ENCODE measurements at regions not wholly inside any gene's neighbourhood (a gene's known extent, or its start where the extent isn't known, plus 50 kb on each side); places are given as distances from the start of the nearest gene placed in this dataset.
A peak's percentile ranks its signal among the peaks of the same experiment; 100 is the strongest.

- DNase-seq (ENCODE audit: insufficient read length, low spot score) (no peak), FAIRE-seq (no peak)
- no peak for TF ChIP-seq POLR2A (IDR thresholded peaks at IDR 0.05; ENCODE audit: low read depth, low read length)
Observed at GRCh38 chr16:86362155-86362849, 148.0 kb upstream of the FOXF1 start.

GRCh38 chr16:86363057-86363490 is 147.3 kb upstream of the FOXF1 start:
- FAIRE-seq (no peak), DNase-seq (ENCODE audit: insufficient read length, low spot score) (peak; percentile 30)
- no peak for TF ChIP-seq POLR2A (IDR thresholded peaks at IDR 0.05; ENCODE audit: low read depth, low read length)

- TF ChIP-seq POLR2A (IDR thresholded peaks at IDR 0.05; ENCODE audit: low read depth, low read length), result no peak
- no peak for FAIRE-seq
- DNase-seq (ENCODE audit: insufficient read length, low spot score), result no peak
Observed at GRCh38 chr16:86363836-86364618, 146.3 kb upstream of the FOXF1 start.

GRCh38 chr16:86364653-86365380 is 145.5 kb upstream of the FOXF1 start:
- no peak for FAIRE-seq
- TF ChIP-seq POLR2A (IDR thresholded peaks at IDR 0.05; ENCODE audit: low read depth, low read length), result no peak

GRCh38 chr16:86365513-86366273 is 144.6 kb upstream of the FOXF1 start:
- FAIRE-seq (no peak), DNase-seq (ENCODE audit: insufficient read length, low spot score) (no peak)
- no peak for TF ChIP-seq POLR2A (IDR thresholded peaks at IDR 0.05; ENCODE audit: low read depth, low read length)

More at GRCh38 chr16:86364653-86365380, 145.5 kb upstream of the FOXF1 start:
- DNase-seq (ENCODE audit: insufficient read length, low spot score), result no peak

GRCh38 chr16:86366481-86366880 is 143.8 kb upstream of the FOXF1 start:
- TF ChIP-seq POLR2A (IDR thresholded peaks at IDR 0.05; ENCODE audit: low read depth, low read length), result no peak
- DNase-seq (ENCODE audit: insufficient read length, low spot score) (no peak), FAIRE-seq (no peak)

- FAIRE-seq (no peak), DNase-seq (ENCODE audit: insufficient read length, low spot score) (no peak)
- no peak for TF ChIP-seq POLR2A (IDR thresholded peaks at IDR 0.05; ENCODE audit: low read depth, low read length)
Observed at GRCh38 chr16:86367291-86368072, 142.8 kb upstream of the FOXF1 start.

- FAIRE-seq (no peak), DNase-seq (ENCODE audit: insufficient read length, low spot score) (no peak)
- no peak for TF ChIP-seq POLR2A (IDR thresholded peaks at IDR 0.05; ENCODE audit: low read depth, low read length)
Observed at GRCh38 chr16:86368261-86368660, 142.1 kb upstream of the FOXF1 start.

- DNase-seq (ENCODE audit: insufficient read length, low spot score), result no peak
- FAIRE-seq, result no peak
- no peak for TF ChIP-seq POLR2A (IDR thresholded peaks at IDR 0.05; ENCODE audit: low read depth, low read length)
Observed at GRCh38 chr16:86370062-86370461, 140.3 kb upstream of the FOXF1 start.

GRCh38 chr16:86371083-86371803 is 139.1 kb upstream of the FOXF1 start:
- no peak for TF ChIP-seq POLR2A (IDR thresholded peaks at IDR 0.05; ENCODE audit: low read depth, low read length)
- no peak for DNase-seq (ENCODE audit: insufficient read length, low spot score)
- no peak for FAIRE-seq

GRCh38 chr16:86372193-86372592 is 138.1 kb upstream of the FOXF1 start:
- no peak for TF ChIP-seq POLR2A (IDR thresholded peaks at IDR 0.05; ENCODE audit: low read depth, low read length)
- DNase-seq (ENCODE audit: insufficient read length, low spot score) (no peak), FAIRE-seq (no peak)

- no peak for TF ChIP-seq POLR2A (IDR thresholded peaks at IDR 0.05; ENCODE audit: low read depth, low read length)
- DNase-seq (ENCODE audit: insufficient read length, low spot score) (no peak), FAIRE-seq (no peak)
Observed at GRCh38 chr16:86373276-86373901, 136.9 kb upstream of the FOXF1 start.

All from H54 (cell line).